K562 (cell line): ENCODE measurements at regions not wholly inside any gene's neighbourhood (a gene's known extent, or its start where the extent isn't known, plus 50 kb on each side); places are given as distances from the start of the nearest gene placed in this dataset.

ENCODE experiments used
- ATAC-seq: fragments of 200-7000 bp; cut with Tn5 transposase; 3 replicates; pipeline ENCODE4 v1.9.1; 2020; ENCODE audit warnings: moderate library complexity
- BruUV-seq: library from RNA; stranded (reverse); fragments of 400-500 nt; replicated peaks from 2 replicates; lab custom pipeline; 2021; lab: Mats Ljungman, UMichigan
- CTCF ChIA-PET: fragments of 300-600 bp; formaldehyde crosslinking; extraction: SDS; loops from one replicate; lab custom pipeline; 2021; ENCODE audit warnings: low intra/inter-chr PET ratio; lab: Yijun Ruan, JAX
- POLR2A ChIA-PET: fragments of 300-600, 350-650 bp; sonication (Branson Sonifier 250); formaldehyde crosslinking; extraction: SDS; loops from one replicate; lab custom pipeline; 2021; ENCODE audit warnings: antibody characterized with exemption, inconsistent platforms; lab: Yijun Ruan, JAX
- DNase-seq, 4 experiments: peaks; one replicate each; pipeline versions ENCODE4 v3.0.0 to v3.0.0-alpha.2; 2011 to 2018; ENCODE audit warnings: low spot score in 3 of 4, mixed read lengths in 3 of 4; ENCODE audit errors: extremely low read depth in 1 of 4
- FAIRE-seq: peaks from 2 replicates; lab custom pipeline; 2011; peaks lifted over from hg19 to GRCh38; lab: Jason Lieb, UNC
- H2AFZ ChIP-seq: 2 replicates; pipeline ENCODE4 v1.6.0; 2011; ENCODE audit warnings: low read depth, low read length, control low read depth, inconsistent platforms
- H3K27ac ChIP-seq: fragments of 200-600 bp; 3 replicates; pipeline ENCODE4 v1.8.0; 2011; ENCODE audit warnings: low read depth, mild to moderate bottlenecking, control low read depth, inconsistent platforms, low read length, moderate library complexity, mixed read lengths; ENCODE audit errors: extremely low read depth
- H3K27me3 ChIP-seq, 2 experiments: fragments of 300-600 bp in 1 of 2; 2 replicates in 1 of 2; 3 replicates in 1 of 2; pipeline versions ENCODE4 v1.6.0 to v1.8.0; 2011; ENCODE audit warnings: inconsistent platforms in 2 of 2, low read length in 2 of 2, mild to moderate bottlenecking in 1 of 2, mixed read lengths in 1 of 2, moderate library complexity in 1 of 2; ENCODE audit not compliant: control insufficient read depth in 2 of 2, insufficient read depth in 2 of 2
- H3K36me3 ChIP-seq: fragments of 300-600 bp; 3 replicates; pipeline ENCODE4 v1.8.0; 2011; ENCODE audit warnings: mild to moderate bottlenecking, low read length, inconsistent platforms; ENCODE audit not compliant: control insufficient read depth, insufficient read depth
- H3K4me1 ChIP-seq, 2 experiments: fragments of 200-600 bp in 1 of 2; replicated peaks in 1 of 2; 2 replicates in 1 of 2; 3 replicates in 1 of 2; pipeline versions ENCODE4 v1.5.1 to v1.8.0; 2011; ENCODE audit warnings: inconsistent platforms in 2 of 2, low read length in 2 of 2, mild to moderate bottlenecking in 1 of 2, mixed read lengths in 1 of 2, moderate library complexity in 1 of 2; ENCODE audit not compliant: control insufficient read depth in 2 of 2, insufficient read depth in 2 of 2
- H3K4me2 ChIP-seq: 2 replicates; pipeline ENCODE4 v1.6.1; 2011; ENCODE audit warnings: low read length, control low read depth, inconsistent platforms, mixed read lengths; ENCODE audit not compliant: insufficient read depth
- H3K4me3 ChIP-seq: fragments of 200-600 bp; sonication (generic), shearing (Covaris generic); 2 replicates; pipeline ENCODE4 v1.5.1; 2016; ENCODE audit warnings: control low read depth, inconsistent platforms
- H3K79me2 ChIP-seq: fragments of 200-600 bp; 3 replicates; pipeline ENCODE4 v1.8.0; 2011; ENCODE audit warnings: low read length, inconsistent platforms; ENCODE audit not compliant: control insufficient read depth, insufficient read depth
- H3K9ac ChIP-seq, 2 experiments: 2 replicates each; pipeline versions ENCODE4 v1.6.0 to v1.6.1; 2011; ENCODE audit warnings: low read depth in 2 of 2, low read length in 2 of 2, control low read depth in 1 of 2, inconsistent platforms in 1 of 2, mild to moderate bottlenecking in 1 of 2, mixed read lengths in 1 of 2; ENCODE audit not compliant: insufficient read depth in 1 of 2
- H3K9me1 ChIP-seq: one replicate; pipeline ENCODE4 v1.6.0; 2011; ENCODE audit warnings: inconsistent platforms, mild to moderate bottlenecking, low read length, moderate library complexity; ENCODE audit not compliant: control insufficient read depth, insufficient read depth
- H3K9me3 ChIP-seq: replicated peaks from 2 replicates; pipeline ENCODE4 v1.5.1; 2011; ENCODE audit warnings: low read depth, low read length, inconsistent platforms; ENCODE audit not compliant: control insufficient read depth, insufficient read depth
- H4K20me1 ChIP-seq: replicated peaks from 2 replicates; pipeline ENCODE4 v1.6.1; 2011; ENCODE audit warnings: low read length, inconsistent platforms, mixed read lengths; ENCODE audit not compliant: control insufficient read depth, insufficient read depth
- CTBP1 ChIP-seq: fragments of 450-650 bp; IDR thresholded peaks from 2 replicates; pipeline ENCODE4 v1.6.1; 2016; ENCODE audit warnings: borderline replicate concordance
- E4F1 ChIP-seq: fragments of 250-450 bp; sonication (Bioruptor Pico); IDR thresholded peaks from 2 replicates; pipeline ENCODE4 v1.5.0; 2021; ENCODE audit warnings: mild to moderate bottlenecking, borderline replicate concordance
- NFATC3 ChIP-seq: fragments of 450-650 bp; IDR thresholded peaks from 2 replicates; pipeline ENCODE4 v1.6.1; 2017; ENCODE audit warnings: mild to moderate bottlenecking
- SFPQ ChIP-seq: fragments of 200-400 bp; formaldehyde crosslinking; IDR thresholded peaks from 2 replicates; pipeline ENCODE4 v1.6.1; 2017; ENCODE audit warnings: mild to moderate bottlenecking, low read depth, low read length, moderate library complexity
- ZNF76 ChIP-seq: fragments of 250-450 bp; sonication (Bioruptor Pico); IDR thresholded peaks from 2 replicates; pipeline ENCODE4 v1.4.0; 2020; ENCODE audit warnings: mild to moderate bottlenecking, moderate library complexity, borderline replicate concordance
- WGBS: fragments of 100-300 bp; shearing (Covaris generic); methylation state at CpG from one replicate; pipeline ENCODE4 v1.1.6; 2016; ENCODE audit warnings: low coverage, mixed read lengths; ENCODE audit not compliant: insufficient coverage; ENCODE audit errors: missing lambda C conversion rate; 5-methylcytosine and 5-hydroxymethylcytosine counted together
- in situ Hi-C: fragments of 300-500 bp; cut with MboI; formaldehyde crosslinking; loops from 4 replicates; pipeline ENCODE4 v1.15.0; 2018; ENCODE audit warnings: inconsistent platforms, mixed read lengths
- intact Hi-C: fragments of 100-400 bp; cut with micrococcal nuclease; formaldehyde crosslinking; loops from 2 replicates; pipeline ENCODE4 v1.14.2; 2022

- no peak for TF ChIP-seq E4F1 (CRISPR knock-in tag)
- no peak for TF ChIP-seq SFPQ
- TF ChIP-seq CTBP1: no peak
Measured at GRCh38 chr10:10610171-10610570, 407.5 kb upstream of the CELF2 start (continued).

- H3K4me3 ChIP-seq: no peak overlapping the region
- H3K27me3 ChIP-seq: no peaks in the 10 kb centered on the region
- 0% methylated on average over 3 of the region's 3 CpGs for WGBS
- FAIRE-seq (no peak), ATAC-seq (no peak)
- no peaks in the 10 kb centered on the region for H3K79me2 ChIP-seq
- BruUV-seq: no TSS peak
- no peak overlapping the region for H2AFZ ChIP-seq
- CTCF ChIA-PET: no interaction called here
- no peak for TF ChIP-seq NFATC3
- no peak for TF ChIP-seq ZNF76 (CRISPR knock-in tag)
- TF ChIP-seq, all 486 proteins: peak for 0
- H4K20me1 ChIP-seq: no peaks in the 10 kb centered on the region
- in situ Hi-C loops: no loop called here
- H3K36me3 ChIP-seq: no peaks in the 10 kb centered on the region
- H3K9me3 ChIP-seq: no peaks in the 10 kb centered on the region
- intact Hi-C loops: no loop called here
- no peaks in the 10 kb centered on the region for H3K9me1 ChIP-seq
- no peak overlapping the region for H3K4me2 ChIP-seq
- POLR2A ChIA-PET: no interaction called here
- H3K9ac ChIP-seq: no peak overlapping the region
- no peak for DNase-seq
- no peak overlapping the region for H3K27ac ChIP-seq
- no peaks in the 10 kb centered on the region for H3K4me1 ChIP-seq
Measured at GRCh38 chr10:10612151-10612550, 405.5 kb upstream of the CELF2 start.
